Smooth muscle cell (in vitro differentiated cells): ENCODE measurements at regions not wholly inside any gene's neighbourhood (a gene's known extent, or its start where the extent isn't known, plus 50 kb on each side); places are given as distances from the start of the nearest gene placed in this dataset.

ENCODE experiments used
- DNase-seq: peaks from one replicate; lab custom pipeline; 2025; ENCODE audit not compliant: unreplicated experiment; lab: John Stamatoyannopoulos, UW
- H2AFZ ChIP-seq: fragments of 200-600 bp; sonication (generic); 2 replicates; pipeline ENCODE4 v1.6.0; 2016; ENCODE audit warnings: antibody characterized with exemption, low read depth, mild to moderate bottlenecking
- H3F3A ChIP-seq: fragments of 200-600 bp; sonication (generic); 2 replicates; pipeline ENCODE4 v1.6.0; 2017; ENCODE audit warnings: antibody characterized with exemption, low read depth
- H3K27ac ChIP-seq: fragments of 200-600 bp; sonication (generic); 2 replicates; pipeline ENCODE4 v1.5.1; 2016; ENCODE audit warnings: low read depth, mild to moderate bottlenecking
- H3K27me3 ChIP-seq: fragments of 200-600 bp; sonication (generic); 2 replicates; pipeline ENCODE4 v1.6.1; 2016; ENCODE audit warnings: low read depth, mild to moderate bottlenecking
- H3K36me3 ChIP-seq: fragments of 200-600 bp; sonication (generic); 2 replicates; pipeline ENCODE4 v1.5.1; 2016; ENCODE audit warnings: low read depth
- H3K4me1 ChIP-seq: fragments of 200-600 bp; sonication (generic); 2 replicates; pipeline ENCODE4 v1.5.1; 2016; ENCODE audit warnings: low read depth
- H3K4me2 ChIP-seq: fragments of 200-600 bp; sonication (generic); 2 replicates; pipeline ENCODE4 v1.6.0; 2016; ENCODE audit warnings: mild to moderate bottlenecking
- H3K4me3 ChIP-seq: fragments of 200-600 bp; sonication (generic); 2 replicates; pipeline ENCODE4 v1.5.1; 2016; ENCODE audit warnings: mild to moderate bottlenecking
- H3K79me2 ChIP-seq: fragments of 200-600 bp; sonication (generic); 2 replicates; pipeline ENCODE4 v1.6.0; 2016; ENCODE audit warnings: low read depth, mild to moderate bottlenecking
- H3K9ac ChIP-seq: fragments of 200-600 bp; sonication (generic); 2 replicates; pipeline ENCODE4 v1.6.0; 2016; ENCODE audit warnings: low read depth
- H3K9me3 ChIP-seq: fragments of 200-600 bp; sonication (generic); replicated peaks from 2 replicates; pipeline ENCODE4 v1.5.1; 2016; ENCODE audit warnings: low read depth
- H4K20me1 ChIP-seq: fragments of 200-600 bp; sonication (generic); 2 replicates; pipeline ENCODE4 v1.6.0; 2016; ENCODE audit warnings: low read depth
- CTCF ChIP-seq: fragments of 200-600 bp; sonication (generic); IDR thresholded peaks from 2 replicates; pipeline ENCODE4 v1.5.1; 2017; ENCODE audit warnings: borderline replicate concordance, mild to moderate bottlenecking, antibody characterized with exemption; ENCODE audit not compliant: insufficient read depth, poor library complexity, severe bottlenecking
- WGBS: methylation state at CpG from one replicate; pipeline ENCODE4 v1.1.7; 2016; ENCODE audit warnings: low lambda C conversion rate; 5-methylcytosine and 5-hydroxymethylcytosine counted together

- H3K9me3 ChIP-seq: no peaks in the 10 kb centered on the region
- no peaks in the 10 kb centered on the region for H4K20me1 ChIP-seq
- H3K79me2 ChIP-seq: no peaks in the 10 kb centered on the region
- no peak overlapping the region for H3K4me3 ChIP-seq
- H3F3A ChIP-seq: peaks cover 10% of the 10 kb centered on the region
- DNase-seq: no peak
- H2AFZ ChIP-seq: no peak overlapping the region
- WGBS: 96% methylated on average over 2 of the region's 2 CpGs
- no peak for TF ChIP-seq CTCF
- no peaks in the 10 kb centered on the region for H3K36me3 ChIP-seq
- no peak overlapping the region for H3K9ac ChIP-seq
- H3K27ac ChIP-seq: peak overlapping the region; percentile 62
- no peaks in the 10 kb centered on the region for H3K27me3 ChIP-seq
- peak overlapping the region; percentile 65 for H3K4me2 ChIP-seq
- peaks cover 7% of the 10 kb centered on the region for H3K4me1 ChIP-seq
These were observed 73.4 kb downstream of the FGD2 start for GRCh38 chr6:37078814-37079213.

DNA sequence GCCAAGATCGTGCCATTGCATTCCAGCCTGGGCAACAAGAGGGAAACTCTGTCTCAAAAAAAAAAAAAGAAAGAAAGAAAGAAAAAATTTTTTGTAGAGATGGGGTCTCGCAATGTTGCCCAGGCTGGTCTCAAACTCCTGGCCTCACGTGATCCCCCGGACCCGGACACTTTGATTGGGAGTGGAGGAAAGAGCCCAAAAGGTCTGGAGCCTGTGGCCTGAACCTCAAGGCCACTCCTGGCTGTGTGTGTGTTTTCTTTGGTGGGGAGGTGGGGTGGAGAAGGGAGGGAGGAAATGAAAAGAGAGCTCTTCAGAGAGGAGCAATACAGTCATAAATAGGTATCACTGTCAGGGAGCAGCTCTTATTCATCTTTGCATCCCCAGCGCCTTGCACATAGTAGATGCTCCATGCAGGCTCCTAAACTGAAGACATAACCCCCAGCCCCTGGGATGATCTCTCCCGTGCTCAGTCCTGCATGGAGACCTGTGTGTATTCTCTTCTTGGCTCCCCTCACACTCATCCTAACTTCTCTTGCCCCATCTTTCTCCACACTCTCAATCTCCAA, 75.7 kb downstream of the FGD2 start:
- DNase-seq: no peak
- 78% methylated on average over 6 of the region's 7 CpGs for WGBS
- TF ChIP-seq CTCF: no peak

DNA sequence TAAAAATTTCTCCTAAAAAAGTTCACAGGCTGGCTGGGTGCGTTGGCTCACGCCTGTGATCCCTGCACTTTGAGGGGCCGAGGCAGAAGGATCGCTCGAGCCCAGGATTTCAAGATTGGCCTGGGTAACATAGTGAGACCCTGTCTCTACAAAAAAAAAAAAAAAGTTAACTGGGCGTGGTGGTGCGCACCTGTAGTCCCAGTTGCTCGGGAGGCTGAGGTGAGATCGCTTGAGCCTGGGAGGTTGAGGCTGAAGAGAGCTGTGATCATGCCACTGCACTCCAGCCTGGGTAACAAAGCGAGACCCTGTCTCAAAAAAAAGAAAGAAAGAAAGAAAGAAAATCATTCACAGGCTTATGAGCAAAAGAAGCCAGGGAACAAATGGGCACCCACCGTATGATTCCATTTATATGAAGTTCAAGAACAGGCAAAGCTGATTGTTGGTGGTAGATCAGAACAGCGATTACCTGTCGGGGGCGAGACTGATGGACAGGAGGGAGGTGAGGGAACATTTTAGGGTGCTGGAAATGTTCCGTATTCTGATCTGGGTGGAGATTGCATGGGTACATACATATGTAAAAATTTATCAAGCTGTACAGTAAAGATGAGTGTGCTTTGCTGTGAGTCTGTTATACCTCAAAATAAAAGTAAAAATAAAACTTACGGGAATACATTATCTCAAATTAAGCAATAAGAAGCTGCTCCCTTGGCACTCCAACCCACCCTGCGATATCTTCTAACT, 77.1 kb downstream of the FGD2 start:
- 92% methylated on average over 17 of the region's 17 CpGs for WGBS
- H3K36me3 ChIP-seq: no peaks in the 10 kb centered on the region
- H4K20me1 ChIP-seq: no peaks in the 10 kb centered on the region
- H3K4me1 ChIP-seq: peaks cover 4% of the 10 kb centered on the region
- H3K4me2 ChIP-seq: peak overlapping the region; percentile 46
- no peak overlapping the region for H3K9ac ChIP-seq
- H2AFZ ChIP-seq: no peak overlapping the region
- no peaks in the 10 kb centered on the region for H3K27me3 ChIP-seq
- no peak for DNase-seq
- no peak for TF ChIP-seq CTCF
- H3F3A ChIP-seq: peaks cover 10% of the 10 kb centered on the region
- no peaks in the 10 kb centered on the region for H3K79me2 ChIP-seq
- no peaks in the 10 kb centered on the region for H3K9me3 ChIP-seq
- H3K27ac ChIP-seq: peak overlapping the region; percentile 63
- no peak overlapping the region for H3K4me3 ChIP-seq

More for the DNA sequence above, 75.7 kb downstream of the FGD2 start:
- H3K9ac ChIP-seq: no peak overlapping the region
- H3K4me3 ChIP-seq: no peak overlapping the region
- peaks cover 10% of the 10 kb centered on the region for H3F3A ChIP-seq
- H3K27me3 ChIP-seq: no peaks in the 10 kb centered on the region
- H3K27ac ChIP-seq: no peak overlapping the region
- no peaks in the 10 kb centered on the region for H4K20me1 ChIP-seq
- peaks cover 7% of the 10 kb centered on the region for H3K4me1 ChIP-seq
- no peak overlapping the region for H2AFZ ChIP-seq
- H3K4me2 ChIP-seq: no peak overlapping the region
- no peaks in the 10 kb centered on the region for H3K79me2 ChIP-seq
- no peaks in the 10 kb centered on the region for H3K36me3 ChIP-seq
- H3K9me3 ChIP-seq: no peaks in the 10 kb centered on the region
